H1 (cell line): ENCODE measurements at regions not wholly inside any gene's neighbourhood (a gene's known extent, or its start where the extent isn't known, plus 50 kb on each side); places are given as distances from the start of the nearest gene placed in this dataset.

Experiments
- CTCF ChIA-PET: fragments of 300-600 bp; sonication (Branson Sonifier 250); formaldehyde crosslinking; loops from one replicate; lab custom pipeline; 2021; ENCODE audit not compliant: partially characterized antibody; lab: Charles Lee
- POLR2A ChIA-PET: fragments of 300-600 bp; sonication (Branson Sonifier 250); formaldehyde crosslinking; loops from one replicate; lab custom pipeline; 2021; ENCODE audit warnings: inconsistent platforms; ENCODE audit not compliant: partially characterized antibody; lab: Charles Lee
- DNase-seq, 2 experiments: peaks; one replicate each; pipeline versions ENCODE4 v3.0.0 to v3.0.0-alpha.2; 2010 to 2022; ENCODE audit warnings: low spot score in 2 of 2, low read depth in 1 of 2, mixed read lengths in 1 of 2
- FAIRE-seq: peaks from 2 replicates; lab custom pipeline; 2011; peaks lifted over from hg19 to GRCh38; lab: Jason Lieb, UNC
- H2AFZ ChIP-seq: 2 replicates; pipeline ENCODE4 v1.8.1; 2012; ENCODE audit warnings: low read length, inconsistent platforms
- H2AK5ac ChIP-seq: 2 replicates; pipeline ENCODE4 v1.6.1; 2013; ENCODE audit warnings: low read depth, low read length
- H2BK120ac ChIP-seq: replicated peaks from 2 replicates; pipeline ENCODE3; 2013; ENCODE audit warnings: low read depth, low read length, inconsistent platforms
- H2BK12ac ChIP-seq: 2 replicates; pipeline ENCODE4 v1.6.1; 2013; ENCODE audit warnings: low read depth, low read length
- H2BK15ac ChIP-seq: 2 replicates; pipeline ENCODE4 v1.6.1; 2013; ENCODE audit warnings: low read length
- H2BK20ac ChIP-seq: 2 replicates; pipeline ENCODE4 v1.6.1; 2013; ENCODE audit warnings: low read length
- H2BK5ac ChIP-seq: 2 replicates; pipeline ENCODE4 v1.6.1; 2013; ENCODE audit warnings: low read depth, low read length
- H3K14ac ChIP-seq: 2 replicates; pipeline ENCODE4 v1.6.1; 2013; ENCODE audit warnings: inconsistent platforms; ENCODE audit not compliant: insufficient read length
- H3K18ac ChIP-seq: 2 replicates; pipeline ENCODE4 v1.6.1; 2013; ENCODE audit warnings: low read length; ENCODE audit errors: extremely low read depth
- H3K23ac ChIP-seq: 2 replicates; pipeline ENCODE4 v1.6.1; 2013; ENCODE audit warnings: inconsistent platforms; ENCODE audit not compliant: insufficient read length
- H3K23me2 ChIP-seq: 2 replicates; pipeline ENCODE4 v1.6.1; 2013; ENCODE audit warnings: low read depth, low read length
- H3K27ac ChIP-seq: 2 replicates; pipeline ENCODE4 v1.6.1; 2011; ENCODE audit warnings: low read depth, low read length, inconsistent platforms
- H3K27me3 ChIP-seq, 4 experiments: replicated peaks in 1 of 4; 1 replicate in 1 of 4; 2 replicates in 3 of 4; pipeline versions ENCODE4 v1.6.1 to v1.8.1; 2011 to 2013; ENCODE audit warnings: low read length in 3 of 4, mild to moderate bottlenecking in 3 of 4, inconsistent platforms in 2 of 4, mixed read lengths in 2 of 4, moderate library complexity in 1 of 4; ENCODE audit not compliant: control insufficient read depth in 3 of 4, insufficient read depth in 3 of 4; ENCODE audit errors: extremely low read depth in 1 of 4
- H3K36me3 ChIP-seq, 4 experiments: 2 replicates each; pipeline versions ENCODE4 v1.6.1 to v1.8.1; 2011 to 2013; ENCODE audit warnings: mild to moderate bottlenecking in 4 of 4, low read length in 3 of 4, moderate library complexity in 2 of 4, control low read depth in 1 of 4, inconsistent platforms in 1 of 4; ENCODE audit not compliant: insufficient read depth in 4 of 4, control insufficient read depth in 2 of 4
- H3K4ac ChIP-seq: replicated peaks from 2 replicates; pipeline ENCODE3; 2013; ENCODE audit warnings: low read length, low read depth, mixed read lengths, inconsistent platforms; ENCODE audit not compliant: insufficient read length
- H3K4me1 ChIP-seq, 4 experiments: replicated peaks in 1 of 4; 1 replicate in 1 of 4; 2 replicates in 3 of 4; pipeline versions ENCODE4 v1.6.1 to v1.8.1; 2011 to 2013; ENCODE audit warnings: low read length in 3 of 4, inconsistent platforms in 2 of 4, mixed read lengths in 1 of 4; ENCODE audit not compliant: insufficient read depth in 4 of 4, control insufficient read depth in 3 of 4
- H3K4me2 ChIP-seq, 2 experiments: 2 replicates each; pipeline versions ENCODE4 v1.6.1 to v1.8.1; 2011 to 2013; ENCODE audit warnings: low read depth in 2 of 2, low read length in 2 of 2, control low read depth in 1 of 2, inconsistent platforms in 1 of 2, mild to moderate bottlenecking in 1 of 2; ENCODE audit not compliant: insufficient read depth in 1 of 2
- H3K4me3 ChIP-seq, 4 experiments: fragments of 200-600, 300-600 bp in 1 of 4; sonication (generic), shearing (Covaris generic), sonication (Bioruptor Twin) in 1 of 4; 2 replicates each; pipeline versions ENCODE4 v1.5.1 to v1.8.1; 2011 to 2016; ENCODE audit warnings: low read length in 4 of 4, low read depth in 3 of 4, control low read depth in 2 of 4, inconsistent platforms in 2 of 4, mild to moderate bottlenecking in 2 of 4, mixed read lengths in 1 of 4, moderate library complexity in 1 of 4; ENCODE audit not compliant: insufficient read depth in 2 of 4; ENCODE audit errors: extremely low read depth in 1 of 4
- H3K56ac ChIP-seq: replicated peaks from 2 replicates; pipeline ENCODE3; 2013; ENCODE audit warnings: low read depth, mild to moderate bottlenecking, mixed read lengths, low read length, inconsistent platforms; ENCODE audit not compliant: insufficient read length
- H3K79me1 ChIP-seq: 2 replicates; pipeline ENCODE4 v1.6.1; 2013; ENCODE audit warnings: low read depth, low read length, control low read depth
- H3K79me2 ChIP-seq, 2 experiments: 2 replicates each; pipeline versions ENCODE4 v1.6.1 to v1.8.1; 2012 to 2013; ENCODE audit warnings: low read length in 2 of 2, mild to moderate bottlenecking in 2 of 2, inconsistent platforms in 1 of 2; ENCODE audit not compliant: insufficient read depth in 2 of 2, control insufficient read depth in 1 of 2
- H3K9ac ChIP-seq, 4 experiments: replicated peaks in 1 of 4; 1 replicate in 1 of 4; 2 replicates in 3 of 4; pipeline versions ENCODE4 v1.6.1 to v1.8.1; 2011 to 2013; ENCODE audit warnings: low read depth in 3 of 4, low read length in 3 of 4, control low read depth in 2 of 4, mild to moderate bottlenecking in 2 of 4, moderate library complexity in 2 of 4, inconsistent platforms in 1 of 4; ENCODE audit errors: extremely low read depth in 1 of 4
- H3K9me3 ChIP-seq, 2 experiments: 2 replicates each; pipeline versions ENCODE4 v1.6.1 to v1.8.1; 2012 to 2013; ENCODE audit warnings: mild to moderate bottlenecking in 2 of 2, moderate library complexity in 2 of 2, control low read depth in 1 of 2, inconsistent platforms in 1 of 2, low read depth in 1 of 2, low read length in 1 of 2, mixed read lengths in 1 of 2; ENCODE audit not compliant: insufficient read depth in 2 of 2
- H4K20me1 ChIP-seq, 2 experiments: replicated peaks in 1 of 2; 2 replicates each; pipeline versions ENCODE3 to v1.8.1; 2011 to 2013; ENCODE audit warnings: inconsistent platforms in 2 of 2, low read length in 2 of 2, mild to moderate bottlenecking in 1 of 2; ENCODE audit not compliant: insufficient read depth in 2 of 2, control insufficient read depth in 1 of 2
- H4K5ac ChIP-seq: 2 replicates; pipeline ENCODE4 v1.6.1; 2013; ENCODE audit warnings: low read length, low read depth, mixed read lengths, inconsistent platforms; ENCODE audit not compliant: insufficient read length
- H4K8ac ChIP-seq: 2 replicates; pipeline ENCODE4 v1.8.0; 2013; ENCODE audit warnings: mild to moderate bottlenecking, moderate library complexity, low read length, inconsistent platforms; ENCODE audit not compliant: insufficient read depth; ENCODE audit errors: extremely low read depth
- H4K91ac ChIP-seq: replicated peaks from 2 replicates; pipeline ENCODE3; 2013; ENCODE audit warnings: low read length, mixed read lengths, inconsistent platforms; ENCODE audit not compliant: insufficient read length
- ATF2 ChIP-seq: IDR thresholded peaks from 2 replicates; pipeline ENCODE4 v1.6.1; 2012; ENCODE audit warnings: low read length, inconsistent platforms
- CEBPB ChIP-seq: IDR thresholded peaks from 2 replicates; pipeline ENCODE4 v1.6.1; 2012; ENCODE audit warnings: low read depth, low read length
- CHD1 ChIP-seq: IDR thresholded peaks from 2 replicates; pipeline ENCODE4 v1.6.1; 2012; ENCODE audit warnings: low read depth, low read length, improper control_type of control experiment
- EP300 ChIP-seq, 2 experiments: IDR thresholded peaks; 1 replicate in 1 of 2; 2 replicates in 1 of 2; pipeline ENCODE4 v1.6.1; 2011 to 2012; ENCODE audit warnings: low read depth in 2 of 2, low read length in 2 of 2, mild to moderate bottlenecking in 2 of 2, borderline replicate concordance in 1 of 2, inconsistent platforms in 1 of 2, moderate library complexity in 1 of 2
- POLR2A ChIP-seq, 2 experiments: IDR thresholded peaks; 1 replicate in 1 of 2; 2 replicates in 1 of 2; pipeline ENCODE4 v1.6.1; 2011; ENCODE audit warnings: low read depth in 2 of 2, low read length in 2 of 2, mild to moderate bottlenecking in 2 of 2; ENCODE audit errors: control extremely low read depth in 1 of 2
- POLR2AphosphoS5 ChIP-seq: IDR thresholded peaks from 2 replicates; pipeline ENCODE4 v1.6.1; 2011; ENCODE audit warnings: low read depth, low read length
- RNF2 ChIP-seq: fragments of 200-900, 300-1000 bp; sonication (generic); IDR thresholded peaks from 2 replicates; pipeline ENCODE4 v1.7.1; 2016; ENCODE audit warnings: borderline replicate concordance, low read depth, mild to moderate bottlenecking, antibody characterized with exemption, low read length; ENCODE audit not compliant: poor library complexity, severe bottlenecking; ENCODE audit errors: missing control alignments
- SAP30 ChIP-seq: fragments of 300-600 bp; sonication (generic); IDR thresholded peaks from 2 replicates; pipeline ENCODE4 v1.7.1; 2012; ENCODE audit warnings: low read length, moderate library complexity, mild to moderate bottlenecking, inconsistent platforms; ENCODE audit not compliant: insufficient read depth, insufficient replicate concordance
- SIN3A ChIP-seq, 2 experiments: IDR thresholded peaks in 1 of 2; conservative IDR thresholded peaks in 1 of 2; 2 replicates each; pipeline ENCODE4 v1.6.1; 2011 to 2012; ENCODE audit warnings: low read length in 2 of 2, improper control_type of control experiment in 1 of 2, low read depth in 1 of 2, mild to moderate bottlenecking in 1 of 2
- SIRT6 ChIP-seq: IDR thresholded peaks from one replicate; pipeline ENCODE4 v1.7.1; 2012; ENCODE audit warnings: low read length, inconsistent platforms
- SIX5 ChIP-seq: IDR thresholded peaks from 2 replicates; pipeline ENCODE4 v1.6.1; 2011; ENCODE audit warnings: mild to moderate bottlenecking, low read depth, low read length
- SP1 ChIP-seq: IDR thresholded peaks from 2 replicates; pipeline ENCODE4 v1.6.1; 2011; ENCODE audit warnings: low read depth, low read length
- TAF1 ChIP-seq: IDR thresholded peaks from 2 replicates; pipeline ENCODE4 v1.6.1; 2011; ENCODE audit warnings: mild to moderate bottlenecking, low read depth, low read length
- WGBS, 2 experiments: shearing (Covaris generic) in 1 of 2; methylation state at CpG; one replicate each; pipeline versions ENCODE4 v1.1.6 to v1.1.7; 2013 to 2015; ENCODE audit warnings: low lambda C conversion rate in 2 of 2, mixed read lengths in 2 of 2, inconsistent platforms in 1 of 2, low coverage in 1 of 2, missing lambda C conversion rate in 1 of 2; ENCODE audit not compliant: insufficient replicate concordance in 2 of 2, insufficient coverage in 1 of 2, insufficient read length in 1 of 2; ENCODE audit errors: extremely low coverage in 1 of 2, missing lambda C conversion rate in 1 of 2; 5-methylcytosine and 5-hydroxymethylcytosine counted together

GRCh38 chr4:79210636-79211049, 115.2 kb downstream of the NAA11 start:
- H3K14ac ChIP-seq = no peak overlapping the region
- no peak for TF ChIP-seq SIN3A (conservative IDR thresholded peaks at IDR 0.05 in 1 of 2, IDR thresholded peaks at IDR 0.05 in 1 of 2; ENCODE audit: low read depth in 1 of 2, low read length in 2 of 2)
- no peak for TF ChIP-seq SIRT6
- TF ChIP-seq POLR2A (IDR thresholded peaks at IDR 0.05; ENCODE audit: control extremely low read depth in 1 of 2, low read depth in 2 of 2, low read length in 2 of 2) = no peak
- no peak for TF ChIP-seq SIX5
- TF ChIP-seq CHD1 = no peak
- no peak for TF ChIP-seq SAP30
- no peak for TF ChIP-seq RNF2
- no peak for TF ChIP-seq EP300 (IDR thresholded peaks at IDR 0.05; ENCODE audit: borderline replicate concordance in 1 of 2, low read depth in 2 of 2, low read length in 2 of 2)
- TF ChIP-seq CEBPB = no peak
- no peak for TF ChIP-seq ATF2
- no peak for TF ChIP-seq SP1
- no peak for TF ChIP-seq TAF1
- no peak for TF ChIP-seq POLR2AphosphoS5

More at GRCh38 chr4:79210636-79211049, 115.2 kb downstream of the NAA11 start:
- Histone ChIP-seq H2AFZ (no peak overlapping the region), H4K91ac (no peak overlapping the region), H2BK5ac (no peak overlapping the region), H3K18ac (no peak overlapping the region), H2BK120ac (no peak overlapping the region), H3K79me2 (no peaks in the 10 kb centered on the region; a peak in 1 of 4 replicates), H2AK5ac (no peak overlapping the region), H3K36me3 (no peaks in the 10 kb centered on the region), H3K4ac (no peak overlapping the region), H3K27ac (no peak overlapping the region), H3K4me2 (no peak overlapping the region), H3K9ac (no peak overlapping the region), H4K5ac (no peak overlapping the region), H3K56ac (no peak overlapping the region), H2BK15ac (no peak overlapping the region), H3K23me2 (0 out of 2 replicates have a peak, but pooled peaks cover 2% of the 10 kb centered on the region), H2BK12ac (no peak overlapping the region), H3K27me3 (no peaks in the 10 kb centered on the region), H3K9me3 (no peaks in the 10 kb centered on the region), H3K79me1 (no peaks in the 10 kb centered on the region), H3K4me3 (no peak overlapping the region), H3K4me1 (peaks cover 0 to 3% (median 0%) of the 10 kb centered on the region in 4 experiments; a peak in 1 of 7 replicates), H4K8ac (no peak overlapping the region), H2BK20ac (no peak overlapping the region), H3K23ac (no peak overlapping the region), H4K20me1 (no peaks in the 10 kb centered on the region)
- FAIRE-seq (no peak), DNase-seq (no peak)
- 95% methylated on average over 7 of the region's 7 CpGs; no CpG with 5 or more reads in 1 of the 2 experiments for WGBS, 2 experiments
- ChIA-PET CTCF (no interaction called here), POLR2A (no interaction called here)
